ENCODE measurements at regions not wholly inside any gene's neighbourhood (a gene's known extent, or its start where the extent isn't known, plus 50 kb on each side); places are given as distances from the start of the nearest gene placed in this dataset.

DNA sequence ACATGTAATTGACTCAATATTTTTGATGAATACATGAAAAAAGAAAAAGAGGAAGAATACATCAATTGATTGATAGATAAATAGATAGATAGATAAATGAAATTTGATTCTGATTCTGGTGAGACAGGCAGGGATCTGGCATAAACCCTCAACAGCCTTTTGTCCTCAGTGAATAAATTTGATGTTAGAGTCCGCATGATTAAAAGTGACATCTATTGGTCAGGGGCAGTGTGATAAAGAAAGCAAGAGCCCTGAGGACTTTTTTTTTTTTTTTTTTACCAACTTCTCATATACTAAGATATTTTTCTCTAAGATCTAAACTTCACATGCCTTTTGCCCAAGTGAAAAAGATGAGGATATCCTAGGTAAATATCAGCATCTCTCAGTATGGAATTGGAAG, 216.4 kb downstream of the LRRC3B start:
- TF ChIP-seq SIN3A (IDR thresholded peaks at IDR 0.05; ENCODE audit: borderline replicate concordance, insufficient read depth, low read length) (no peak), TAF1 (IDR thresholded peaks at IDR 0.05; ENCODE audit: borderline replicate concordance, insufficient read depth, low read length) (no peak), POLR2AphosphoS5 (IDR thresholded peaks at IDR 0.05; ENCODE audit: low read depth, low read length) (no peak)
